SK-N-SH treated with all-trans-retinoic acid at 6 μM for 48 hours (cell line): ENCODE measurements at regions not wholly inside any gene's neighbourhood (a gene's known extent, or its start where the extent isn't known, plus 50 kb on each side); places are given as distances from the start of the nearest gene placed in this dataset.

Experiments
- ATAC-seq: fragments of 200-7000 bp; cut with Tn5 transposase; 3 replicates; pipeline ENCODE4 v1.9.1; 2020; ENCODE audit warnings: mild to moderate bottlenecking, moderate library complexity
- ARNTL ChIP-seq: fragments of 450-650 bp; formaldehyde crosslinking; IDR thresholded peaks from 2 replicates; pipeline ENCODE4 v1.5.0; 2020; ENCODE audit warnings: low read depth, mild to moderate bottlenecking, moderate library complexity, borderline replicate concordance
- BACH2 ChIP-seq: fragments of 250-450 bp; sonication (Bioruptor Pico); IDR thresholded peaks from 2 replicates; pipeline ENCODE4 v1.9.0; 2021; ENCODE audit warnings: mild to moderate bottlenecking, borderline replicate concordance
- CSDC2 ChIP-seq: fragments of 250-450 bp; sonication (Bioruptor Pico); IDR thresholded peaks from 2 replicates; pipeline ENCODE4 v1.5.0; 2020; ENCODE audit warnings: mild to moderate bottlenecking, moderate library complexity
- CSRNP3 ChIP-seq: fragments of 250-450 bp; sonication (Bioruptor Pico); IDR thresholded peaks from 2 replicates; pipeline ENCODE4 v1.5.1; 2021; ENCODE audit warnings: mild to moderate bottlenecking, moderate library complexity
- ESRRG ChIP-seq: fragments of 250-450 bp; sonication (Bioruptor Pico); IDR thresholded peaks from 2 replicates; pipeline ENCODE4 v1.6.1; 2021; ENCODE audit warnings: mild to moderate bottlenecking
- GLIS3 ChIP-seq: fragments of 250-450 bp; sonication (Bioruptor Pico); IDR thresholded peaks from 2 replicates; pipeline ENCODE4 v1.5.0; 2020; ENCODE audit warnings: mild to moderate bottlenecking, moderate library complexity
- ISL1 ChIP-seq: fragments of 250-450 bp; sonication (Bioruptor Pico); IDR thresholded peaks from 2 replicates; pipeline ENCODE4 v2.1.2; 2022; ENCODE audit warnings: mild to moderate bottlenecking, moderate library complexity
- OSR1 ChIP-seq: fragments of 250-450 bp; sonication (Bioruptor Pico); IDR thresholded peaks from 2 replicates; pipeline ENCODE4 v1.8.0; 2022; ENCODE audit warnings: moderate library complexity, mild to moderate bottlenecking, inconsistent platforms
- PATZ1 ChIP-seq: fragments of 250-450 bp; sonication (Bioruptor Pico); IDR thresholded peaks from 2 replicates; pipeline ENCODE4 v1.8.0; 2020; ENCODE audit warnings: mild to moderate bottlenecking, moderate library complexity, borderline replicate concordance
- POU6F1 ChIP-seq: fragments of 250-450 bp; sonication (Bioruptor Pico); IDR thresholded peaks from 2 replicates; pipeline ENCODE4 v1.8.0; 2021; ENCODE audit warnings: low read depth, mild to moderate bottlenecking, moderate library complexity, borderline replicate concordance
- PPARA ChIP-seq: fragments of 250-450 bp; sonication (Bioruptor Pico); IDR thresholded peaks from 2 replicates; pipeline ENCODE4 v1.5.0; 2020; ENCODE audit warnings: mild to moderate bottlenecking, borderline replicate concordance
- RARB ChIP-seq: fragments of 250-450 bp; sonication (Bioruptor Pico); IDR thresholded peaks from 2 replicates; pipeline ENCODE4 v1.8.0; 2021; ENCODE audit warnings: mild to moderate bottlenecking, moderate library complexity
- TCF4 ChIP-seq: fragments of 250-450 bp; sonication (Bioruptor Pico); IDR thresholded peaks from 2 replicates; pipeline ENCODE4 v1.8.0; 2021; ENCODE audit warnings: mild to moderate bottlenecking, moderate library complexity, borderline replicate concordance
- TOX ChIP-seq: fragments of 250-450 bp; sonication (Bioruptor Pico); IDR thresholded peaks from 2 replicates; pipeline ENCODE4 v1.8.0; 2021; ENCODE audit warnings: mild to moderate bottlenecking, moderate library complexity, borderline replicate concordance
- TSHZ2 ChIP-seq: fragments of 250-450 bp; sonication (Bioruptor Pico); IDR thresholded peaks from 2 replicates; pipeline ENCODE4 v1.5.0; 2020; ENCODE audit warnings: mild to moderate bottlenecking, moderate library complexity
- ZFP3 ChIP-seq: fragments of 250-450 bp; sonication (Bioruptor Pico); IDR thresholded peaks from 2 replicates; pipeline ENCODE4 v1.5.0; 2020; ENCODE audit warnings: mild to moderate bottlenecking, moderate library complexity
- ZNF565 ChIP-seq: fragments of 450-650 bp; formaldehyde crosslinking; conservative IDR thresholded peaks from 2 replicates; pipeline ENCODE4 v1.5.0; 2020; ENCODE audit warnings: low read depth, mild to moderate bottlenecking, moderate library complexity
- ZNF70 ChIP-seq: fragments of 450-650 bp; formaldehyde crosslinking; IDR thresholded peaks from 2 replicates; pipeline ENCODE4 v1.5.0; 2020; ENCODE audit warnings: mild to moderate bottlenecking, moderate library complexity
- ZNF8 ChIP-seq: fragments of 450-650 bp; formaldehyde crosslinking; IDR thresholded peaks from 2 replicates; pipeline ENCODE4 v1.5.0; 2020; ENCODE audit warnings: mild to moderate bottlenecking, moderate library complexity

GRCh38 chr3:148629006-148629405 is 68.7 kb upstream of the AGTR1 start:
- no peak for ATAC-seq
- TF ChIP-seq OSR1 (CRISPR knock-in tag) (no peak), ZNF8 (CRISPR knock-in tag) (no peak)

GRCh38 chr3:148631124-148631903 is 66.4 kb upstream of the AGTR1 start:
- no peak for ATAC-seq
- TF ChIP-seq ESRRG (CRISPR knock-in tag) (no peak), ZFP3 (CRISPR knock-in tag) (no peak), CSRNP3 (CRISPR knock-in tag) (no peak), TCF4 (CRISPR knock-in tag) (no peak), PATZ1 (no peak), ZNF8 (CRISPR knock-in tag) (no peak), POU6F1 (CRISPR knock-in tag) (no peak), TSHZ2 (CRISPR knock-in tag) (no peak), ZNF565 (CRISPR knock-in tag) (no peak), ZNF70 (no peak), PPARA (no peak), GLIS3 (CRISPR knock-in tag) (no peak), ARNTL (CRISPR knock-in tag) (no peak), TOX (no peak), RARB (no peak)

GRCh38 chr3:148641722-148642121 is 56.0 kb upstream of the AGTR1 start:
- no peak for ATAC-seq
- TF ChIP-seq TCF4 (CRISPR knock-in tag) (no peak), ZFP3 (CRISPR knock-in tag) (no peak), RARB (no peak), PPARA (no peak), CSRNP3 (CRISPR knock-in tag) (no peak), CSDC2 (CRISPR knock-in tag) (no peak)

- no peak for ATAC-seq
- TF ChIP-seq BACH2 (CRISPR knock-in tag): no peak
- no peak for TF ChIP-seq TCF4 (CRISPR knock-in tag)
- TF ChIP-seq PATZ1: no peak
- no peak for TF ChIP-seq OSR1 (CRISPR knock-in tag)
- TF ChIP-seq ZNF70: no peak
- TF ChIP-seq ESRRG (CRISPR knock-in tag): no peak
- TF ChIP-seq TOX: no peak
- TF ChIP-seq ISL1 (CRISPR knock-in tag): no peak
- TF ChIP-seq POU6F1 (CRISPR knock-in tag): no peak
Observed at GRCh38 chr3:148642214-148642613, 55.5 kb upstream of the AGTR1 start.
